RWPE2 (cell line): ENCODE measurements at regions not wholly inside any gene's neighbourhood (a gene's known extent, or its start where the extent isn't known, plus 50 kb on each side); places are given as distances from the start of the nearest gene placed in this dataset.
A peak's percentile ranks its signal among the peaks of the same experiment; 100 is the strongest.

Experiments used
- ATAC-seq: fragments of 200-7000 bp; cut with Tn5 transposase; 3 replicates; pipeline ENCODE4 v1.9.1; 2021; ENCODE audit warnings: low read depth
- DNase-seq: peaks from one replicate; pipeline ENCODE4 v3.0.0-alpha.2; 2020; ENCODE audit warnings: low spot score
- H3K27ac ChIP-seq: fragments of 450-650 bp; 2 replicates; pipeline ENCODE4 v1.5.1; 2017; ENCODE audit warnings: mild to moderate bottlenecking; ENCODE audit not compliant: poor library complexity, severe bottlenecking
- H3K27me3 ChIP-seq: fragments of 250-450 bp; sonication (Bioruptor Pico); 2 replicates; pipeline ENCODE4 v1.5.1; 2021; ENCODE audit warnings: mild to moderate bottlenecking, moderate library complexity; ENCODE audit not compliant: insufficient read depth, poor library complexity, severe bottlenecking
- H3K36me3 ChIP-seq: fragments of 250-450 bp; sonication (Bioruptor Pico); 2 replicates; pipeline ENCODE4 v1.5.1; 2020; ENCODE audit warnings: low read depth, mild to moderate bottlenecking, moderate library complexity
- H3K4me1 ChIP-seq: fragments of 250-450 bp; sonication (Bioruptor Pico); 2 replicates; pipeline ENCODE4 v1.5.1; 2021; ENCODE audit warnings: mild to moderate bottlenecking, moderate library complexity; ENCODE audit not compliant: insufficient read depth, poor library complexity, severe bottlenecking
- H3K4me3 ChIP-seq: fragments of 250-450 bp; sonication (Bioruptor Pico); 2 replicates; pipeline ENCODE4 v1.5.1; 2021; ENCODE audit warnings: mild to moderate bottlenecking, moderate library complexity; ENCODE audit not compliant: severe bottlenecking
- H3K9me3 ChIP-seq: fragments of 250-450 bp; sonication (Bioruptor Pico); 2 replicates; pipeline ENCODE4 v1.5.1; 2021; ENCODE audit warnings: mild to moderate bottlenecking, moderate library complexity; ENCODE audit not compliant: severe bottlenecking
- CTCF ChIP-seq: fragments of 450-650 bp; IDR thresholded peaks from one replicate; pipeline ENCODE4 v1.5.1; 2017; ENCODE audit warnings: mild to moderate bottlenecking, moderate library complexity; ENCODE audit not compliant: poor library complexity, severe bottlenecking

- Histone ChIP-seq H3K27me3 (no peaks in the 10 kb centered on the region), H3K4me1 (no peaks in the 10 kb centered on the region), H3K4me3 (no peak overlapping the region), H3K9me3 (no peaks in the 10 kb centered on the region), H3K36me3 (no peaks in the 10 kb centered on the region), H3K27ac (no peak overlapping the region)
- TF ChIP-seq CTCF = no peak
- no peak for ATAC-seq
- no peak for DNase-seq
These were observed 291.1 kb downstream of the FOXL1 start for GRCh38 chr16:86869288-86870022.

GRCh38 chr16:86870380-86870779, 292.0 kb downstream of the FOXL1 start:
- Histone ChIP-seq H3K9me3 (no peaks in the 10 kb centered on the region), H3K36me3 (no peaks in the 10 kb centered on the region), H3K27me3 (no peaks in the 10 kb centered on the region), H3K4me1 (no peaks in the 10 kb centered on the region), H3K4me3 (no peak overlapping the region), H3K27ac (no peak overlapping the region)
- no peak for TF ChIP-seq CTCF
- DNase-seq = no peak
- no peak for ATAC-seq

GRCh38 chr16:86872131-86872530, 293.8 kb downstream of the FOXL1 start:
- Histone ChIP-seq H3K36me3 (no peaks in the 10 kb centered on the region), H3K9me3 (no peaks in the 10 kb centered on the region), H3K27ac (no peak overlapping the region), H3K4me1 (no peaks in the 10 kb centered on the region), H3K4me3 (no peak overlapping the region), H3K27me3 (no peaks in the 10 kb centered on the region)
- peak; percentile 32 for DNase-seq
- ATAC-seq = no peak
- TF ChIP-seq CTCF = no peak

- H3K9me3 ChIP-seq = no peaks in the 10 kb centered on the region
- no peak for TF ChIP-seq CTCF
These were observed 294.5 kb downstream of the FOXL1 start for GRCh38 chr16:86872833-86873232.

GRCh38 chr16:86874141-86874540, 295.8 kb downstream of the FOXL1 start:
- TF ChIP-seq CTCF = peak; percentile 47
- no peaks in the 10 kb centered on the region for H3K27me3 ChIP-seq
- no peaks in the 10 kb centered on the region for H3K4me1 ChIP-seq
- DNase-seq = peak; percentile 16
- H3K36me3 ChIP-seq = no peaks in the 10 kb centered on the region
- no peak overlapping the region for H3K4me3 ChIP-seq
- ATAC-seq = peak; percentile 36; the same call in 1 of the 3 replicates
- H3K27ac ChIP-seq = no peak overlapping the region
- H3K9me3 ChIP-seq = no peaks in the 10 kb centered on the region

More at GRCh38 chr16:86872833-86873232, 294.5 kb downstream of the FOXL1 start:
- no peaks in the 10 kb centered on the region for H3K4me1 ChIP-seq
- H3K4me3 ChIP-seq = no peak overlapping the region
- no peak for ATAC-seq
- no peak for DNase-seq
- H3K27me3 ChIP-seq = no peaks in the 10 kb centered on the region
- H3K36me3 ChIP-seq = no peaks in the 10 kb centered on the region
- no peak overlapping the region for H3K27ac ChIP-seq
